NCI-H1092 (cell line): ENCODE measurements at regions not wholly inside any gene's neighbourhood (a gene's known extent, or its start where the extent isn't known, plus 50 kb on each side); places are given as distances from the start of the nearest gene placed in this dataset.
A peak's percentile ranks its signal among the peaks of the same experiment; 100 is the strongest.

Experiments used
- DNase-seq: peaks from one replicate; lab custom pipeline; 2025; lab: John Stamatoyannopoulos, UW

DNA sequence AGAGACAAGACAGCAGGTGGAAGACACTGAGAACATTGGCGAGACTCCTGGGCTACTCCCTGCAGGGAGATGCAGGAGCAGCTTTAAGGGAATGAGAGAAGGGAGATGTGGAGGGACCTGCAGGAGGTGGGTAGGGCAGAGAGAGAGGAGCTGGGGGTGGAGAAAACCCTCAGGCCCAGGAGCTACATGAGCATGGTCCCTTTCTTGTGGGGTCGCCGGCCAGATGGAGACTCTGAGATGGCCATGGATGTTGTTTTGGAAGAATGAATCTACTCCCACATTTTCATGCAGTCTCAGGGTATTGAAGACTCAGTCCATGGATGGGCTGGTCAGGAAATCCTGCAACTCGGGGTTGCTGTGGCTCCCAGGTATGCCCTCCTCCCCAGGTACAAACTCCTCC, 1381.9 kb downstream of the TBC1D22A start:
- no peak for DNase-seq

GRCh38 chr22:48143856-48144255, 1381.4 kb downstream of the TBC1D22A start:
- no peak for DNase-seq

DNA sequence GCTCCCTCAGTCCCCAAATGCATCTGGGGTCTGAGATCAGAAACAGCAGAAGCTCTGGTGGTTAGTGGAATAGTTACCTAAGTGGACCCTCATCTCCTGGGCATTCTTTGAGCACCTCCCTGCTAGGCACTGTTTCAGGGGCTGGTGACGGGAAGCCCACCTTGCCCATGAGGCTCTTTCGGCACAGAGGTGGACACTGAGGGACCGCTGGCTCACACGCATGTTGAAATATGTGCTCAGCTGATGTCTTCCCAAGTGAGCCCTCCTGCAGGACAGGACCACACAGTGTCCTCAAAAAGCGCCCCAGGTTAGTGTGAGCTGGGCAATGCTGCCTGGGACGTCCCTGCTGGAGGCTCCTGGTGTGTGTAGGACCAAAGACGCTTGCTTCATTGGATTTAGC, 1379.9 kb downstream of the TBC1D22A start:
- no peak for DNase-seq

DNA sequence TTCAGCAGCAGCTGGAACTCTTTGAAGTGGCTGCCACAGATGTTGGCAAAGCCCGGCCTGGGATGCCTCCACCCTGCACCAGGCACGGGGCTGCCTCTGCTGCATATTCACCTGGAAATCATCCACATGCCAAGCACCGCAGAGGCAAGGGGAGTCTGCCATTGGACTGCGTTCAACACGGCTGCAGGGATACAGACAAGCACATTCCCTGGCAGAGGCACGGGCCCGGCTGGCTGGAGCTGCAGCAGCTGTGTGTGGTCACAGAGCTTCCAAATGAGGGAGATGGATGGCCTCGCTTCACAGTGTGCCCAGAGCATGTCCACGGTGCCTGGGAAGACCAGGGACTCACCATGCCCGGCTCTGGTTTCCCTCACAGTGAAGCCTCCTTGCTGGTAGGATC, 1378.9 kb downstream of the TBC1D22A start:
- DNase-seq: peak; percentile 13

DNA sequence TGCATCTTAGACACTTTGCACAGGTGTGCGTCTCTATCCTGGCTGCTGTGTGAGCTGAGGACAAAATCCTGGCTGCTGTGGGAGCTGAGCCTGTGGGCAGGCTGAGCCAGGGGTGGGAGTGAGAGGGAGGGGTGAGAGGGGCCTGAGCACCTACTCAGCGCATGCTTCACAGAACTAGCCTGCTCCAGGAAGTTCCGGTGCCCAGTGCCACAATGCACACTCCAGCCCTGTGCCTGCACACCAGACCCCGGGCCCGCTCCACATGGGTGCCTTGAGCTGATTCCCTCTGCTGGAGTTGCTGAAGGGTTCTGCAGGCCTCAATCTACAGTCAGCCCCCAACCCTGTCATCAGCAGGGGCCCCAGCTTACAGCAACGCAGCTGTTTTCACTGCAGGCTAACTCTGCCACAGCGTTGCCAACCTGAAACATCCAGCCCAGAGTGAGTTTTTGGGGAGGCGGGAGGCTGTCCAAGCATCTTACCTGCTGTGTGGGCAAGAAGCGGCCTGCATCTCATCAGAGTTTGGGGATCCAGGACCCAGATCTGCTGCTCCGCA, 1377.9 kb downstream of the TBC1D22A start:
- DNase-seq: no peak

DNA sequence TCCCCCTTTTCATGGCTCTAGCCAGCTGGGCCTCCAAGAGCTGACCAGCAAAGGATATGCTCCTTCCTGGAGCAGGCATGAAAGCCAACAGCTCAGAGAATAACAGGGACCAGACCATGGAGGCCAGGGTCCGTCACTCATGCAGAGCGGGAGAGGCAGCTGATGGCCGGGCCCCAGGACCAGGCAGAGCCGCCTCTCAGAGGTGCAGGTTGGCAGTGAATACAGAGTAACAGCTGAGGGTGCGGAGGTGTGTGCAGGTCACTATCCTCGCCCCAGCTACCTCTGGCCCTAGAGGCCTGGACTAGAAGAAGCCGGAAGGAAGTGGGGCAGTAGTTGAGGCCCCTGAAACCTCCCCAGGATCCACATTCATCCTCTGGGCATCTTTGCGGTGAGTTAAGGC, 1377.3 kb downstream of the TBC1D22A start:
- DNase-seq: no peak

DNA sequence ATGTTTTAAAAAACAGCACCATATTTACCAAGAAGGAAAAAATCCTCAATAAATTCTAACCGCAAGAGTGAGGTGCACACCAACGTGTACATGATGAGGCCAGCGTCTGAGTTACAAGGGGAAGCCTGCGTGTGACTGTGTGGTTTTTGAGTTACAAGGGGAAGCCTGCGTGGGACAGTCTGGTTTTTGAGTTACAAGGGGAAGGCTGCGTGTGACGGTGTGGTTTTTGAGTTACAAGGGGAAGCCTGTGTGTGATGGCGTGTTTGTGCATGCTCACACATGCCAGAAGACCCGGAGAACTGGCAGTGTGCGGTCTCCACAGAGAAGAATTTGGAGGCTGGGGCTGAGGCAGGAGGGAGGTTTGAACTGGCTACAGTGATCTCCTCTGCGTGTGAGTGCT, 1376.4 kb downstream of the TBC1D22A start:
- no peak for DNase-seq

DNA sequence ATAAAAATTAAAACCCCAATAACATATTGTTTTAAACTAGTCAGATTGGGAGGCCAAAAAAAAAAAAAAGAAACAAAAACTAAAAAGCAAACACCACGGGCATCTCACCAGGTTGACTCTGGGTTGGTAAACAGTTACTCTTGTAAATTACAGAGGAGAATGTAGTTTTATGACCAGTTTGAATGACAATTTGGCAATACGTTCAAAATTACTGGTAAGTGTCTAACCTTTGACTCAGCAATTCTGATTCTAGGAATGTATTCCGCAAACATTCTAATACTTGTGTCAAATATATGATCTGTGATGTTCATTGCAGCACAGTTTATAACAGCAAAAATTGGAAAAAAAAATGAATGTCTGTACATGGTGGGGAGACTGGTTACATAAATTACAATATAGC, 1376.0 kb downstream of the TBC1D22A start:
- no peak for DNase-seq

DNA sequence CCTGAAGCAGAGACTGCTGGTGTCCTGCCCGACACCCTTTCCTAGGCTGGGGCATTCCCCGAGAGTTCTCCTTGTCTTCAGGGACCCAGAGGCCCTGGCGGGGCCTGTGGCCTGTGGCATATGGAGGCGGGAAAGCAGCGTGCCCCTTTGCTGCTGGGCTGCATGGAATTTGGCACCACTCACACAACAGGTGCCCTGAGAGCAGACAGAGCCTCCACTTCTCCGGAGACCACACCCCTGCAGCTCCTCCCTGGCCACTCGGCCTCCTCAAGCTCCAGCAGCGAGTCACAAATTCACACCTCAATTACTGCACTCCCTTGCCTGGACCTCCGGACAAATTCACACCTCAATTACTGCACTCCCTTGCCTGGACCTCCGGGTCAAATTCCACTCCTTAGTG, 1375.2 kb downstream of the TBC1D22A start:
- no peak for DNase-seq

- peak; percentile 30 for DNase-seq
Observed at GRCh38 chr22:48135592-48135991, 1373.1 kb downstream of the TBC1D22A start.

DNA sequence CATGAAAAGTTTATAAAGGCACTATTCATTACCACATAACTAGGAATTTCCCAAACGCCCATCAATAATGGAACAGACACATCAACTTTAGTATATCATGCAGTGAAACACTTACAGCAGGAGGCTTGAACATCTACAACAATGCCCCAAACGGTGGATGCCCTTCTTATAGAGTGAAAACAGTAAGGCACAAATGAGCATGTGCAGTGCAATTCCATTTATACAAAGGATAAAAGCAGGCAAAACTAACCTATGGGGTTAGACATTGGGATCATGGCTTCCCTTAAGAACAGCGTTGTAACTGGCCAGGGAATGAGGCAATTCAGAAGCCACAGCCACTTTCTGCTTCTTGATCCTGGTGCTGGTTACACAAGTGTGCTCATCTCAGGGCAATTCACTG, 1363.0 kb downstream of the TBC1D22A start:
- DNase-seq: no peak

DNA sequence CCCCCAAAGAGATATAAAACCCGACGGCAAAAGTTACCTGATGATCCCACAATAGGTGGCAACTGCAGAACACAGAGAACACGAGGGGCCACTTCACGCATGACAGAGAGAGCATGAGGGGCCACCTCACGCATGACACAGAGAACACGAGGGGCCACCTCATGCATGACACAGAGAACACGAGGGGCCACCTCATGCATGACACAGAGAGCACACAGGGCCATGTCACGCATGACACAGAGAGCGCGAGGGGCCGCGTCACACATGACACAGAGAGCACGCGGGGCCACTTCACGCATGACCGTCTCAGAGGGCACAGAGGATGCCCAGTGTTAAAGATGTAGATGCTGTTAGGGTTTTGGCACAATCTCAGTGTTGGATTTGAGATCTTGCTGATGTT, 1359.5 kb downstream of the TBC1D22A start:
- no peak for DNase-seq

GRCh38 chr22:48118654-48119053, 1356.2 kb downstream of the TBC1D22A start:
- no peak for DNase-seq

- DNase-seq: no peak
Observed at GRCh38 chr22:48116871-48117270, 1354.4 kb downstream of the TBC1D22A start.

DNA sequence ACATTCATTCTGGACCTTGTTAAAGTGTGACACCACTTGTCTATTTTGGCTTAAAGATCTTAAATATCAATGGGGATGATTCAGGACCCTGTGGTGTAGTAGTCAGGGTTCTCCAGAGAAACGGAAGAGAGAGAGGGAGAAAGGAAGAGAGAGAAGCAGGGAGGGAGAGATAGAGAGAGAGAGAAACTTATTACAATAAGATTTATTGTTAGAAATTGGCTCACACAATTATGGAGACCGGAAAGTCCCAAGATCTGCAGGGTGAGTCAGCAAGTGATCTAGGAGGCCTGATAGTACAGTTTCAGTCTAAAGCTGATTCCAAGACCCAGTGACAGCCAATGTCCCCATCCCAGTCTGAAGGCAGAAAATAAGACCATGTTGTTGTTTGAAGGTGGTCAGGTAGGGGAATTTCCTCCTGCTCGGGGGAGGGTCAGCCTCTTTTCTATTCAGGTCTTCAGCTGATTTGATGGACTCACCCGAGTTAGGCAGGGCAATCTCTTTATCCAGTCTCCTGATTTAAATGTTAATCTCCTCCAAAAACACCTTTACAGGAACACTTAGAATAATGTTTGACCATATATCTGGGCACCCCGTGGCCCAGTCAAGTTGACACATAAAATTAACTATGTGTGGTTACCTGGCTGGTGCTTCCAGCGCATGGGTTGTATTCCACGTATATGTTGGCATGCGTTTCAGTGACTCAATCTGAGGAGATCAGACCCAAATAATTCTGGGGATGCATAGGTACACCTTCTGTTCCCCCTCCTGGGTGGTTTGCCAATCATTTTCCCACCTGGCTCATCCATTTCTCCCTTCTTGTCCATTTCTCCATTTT, 1350.5 kb downstream of the TBC1D22A start:
- no peak for DNase-seq

DNA sequence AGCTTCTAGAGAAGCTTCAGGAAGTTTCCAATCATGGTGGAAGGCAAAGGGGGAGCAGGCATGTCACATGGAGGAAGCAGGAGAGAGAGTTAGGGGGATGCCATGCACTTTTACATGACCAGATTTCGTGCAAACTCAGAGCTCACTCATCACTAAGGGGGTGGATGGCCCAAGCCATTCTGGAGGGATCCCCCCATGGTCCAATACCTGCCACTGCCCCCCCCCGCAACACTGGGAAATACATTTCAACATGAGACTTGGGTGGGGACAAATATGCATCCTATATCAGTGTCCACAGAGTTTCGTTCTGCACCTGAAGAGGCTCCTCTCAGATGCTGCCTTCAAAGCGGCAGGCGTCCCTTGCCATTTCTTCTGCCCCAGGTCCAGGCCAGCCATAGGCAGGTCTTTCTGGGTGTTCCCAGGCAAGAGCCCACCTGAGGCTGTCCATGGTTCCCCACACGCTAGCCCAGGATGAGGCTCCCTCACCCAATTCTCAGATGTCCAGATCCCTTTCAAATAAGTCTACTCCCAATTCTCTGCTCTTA, 1344.3 kb downstream of the TBC1D22A start:
- no peak for DNase-seq

DNA sequence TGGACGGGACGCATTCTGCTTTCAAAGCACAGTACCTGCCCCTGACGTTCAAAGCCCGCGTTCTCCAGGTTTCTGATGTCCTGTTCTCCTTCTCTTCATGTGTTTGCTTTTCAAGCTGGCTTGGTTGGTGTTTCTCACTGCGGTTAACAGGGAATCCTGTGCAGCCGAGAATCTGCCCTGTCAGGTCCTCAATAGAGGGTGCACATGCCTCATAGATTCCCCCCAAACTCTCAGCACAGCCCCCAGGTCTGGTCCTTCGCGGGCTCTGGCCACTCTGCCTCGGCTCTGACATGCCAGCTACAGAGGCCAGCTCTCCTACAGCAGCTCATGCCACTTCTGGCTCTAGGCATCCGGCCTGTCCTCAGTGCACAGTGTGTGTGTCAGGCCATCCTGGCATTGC, 1343.8 kb downstream of the TBC1D22A start:
- no peak for DNase-seq

- DNase-seq: no peak
Observed at GRCh38 chr22:48105259-48105658, 1342.8 kb downstream of the TBC1D22A start.

DNA sequence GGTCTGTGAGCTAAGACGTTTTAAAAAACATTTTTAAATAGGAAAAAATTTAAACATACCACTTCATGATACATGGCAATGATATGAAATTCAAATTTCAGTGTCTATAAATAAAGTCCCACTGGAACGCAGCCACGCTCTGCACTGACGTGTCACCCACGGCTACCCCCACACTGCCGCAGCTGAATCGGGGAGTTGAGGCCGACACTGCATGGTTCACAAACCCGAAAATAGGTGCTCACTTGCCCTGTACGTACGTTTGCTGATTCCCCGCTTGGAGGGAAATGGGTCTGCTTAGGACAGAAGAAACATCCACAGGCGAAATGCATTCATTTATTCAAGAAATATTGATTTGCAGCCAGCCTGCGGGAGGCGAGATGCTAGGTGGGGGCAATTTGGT, 1342.3 kb downstream of the TBC1D22A start:
- DNase-seq: no peak

DNA sequence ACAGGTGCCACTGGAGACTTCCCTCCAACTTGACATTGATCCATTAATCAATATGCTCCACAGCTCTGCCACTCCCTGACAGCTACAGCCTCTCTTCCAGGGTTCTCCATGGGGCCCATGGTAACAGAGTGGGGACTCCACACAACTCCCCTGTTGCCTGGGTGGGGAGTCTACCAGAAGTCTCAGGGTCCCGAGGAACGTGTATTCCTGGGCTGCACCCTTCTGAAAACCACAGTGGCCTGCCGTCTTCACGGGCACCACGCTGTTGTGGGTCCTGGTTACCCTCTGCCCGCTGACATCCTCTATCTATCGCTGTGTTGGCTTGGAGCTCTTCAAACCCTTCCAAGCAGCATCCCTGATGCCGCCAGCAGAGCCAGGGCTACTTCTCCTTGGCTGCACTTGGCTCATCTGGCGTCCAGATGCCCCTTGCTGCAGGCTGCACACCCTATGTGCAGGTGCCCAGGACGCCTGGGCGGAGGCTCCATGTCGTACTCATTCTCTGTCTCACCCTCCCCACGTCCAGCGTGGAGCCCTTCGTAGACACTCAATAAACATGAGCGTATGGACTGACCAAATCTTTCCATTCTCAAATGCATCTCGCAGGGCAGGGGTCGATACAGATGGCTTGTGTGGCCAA, 1341.8 kb downstream of the TBC1D22A start:
- no peak for DNase-seq

DNA sequence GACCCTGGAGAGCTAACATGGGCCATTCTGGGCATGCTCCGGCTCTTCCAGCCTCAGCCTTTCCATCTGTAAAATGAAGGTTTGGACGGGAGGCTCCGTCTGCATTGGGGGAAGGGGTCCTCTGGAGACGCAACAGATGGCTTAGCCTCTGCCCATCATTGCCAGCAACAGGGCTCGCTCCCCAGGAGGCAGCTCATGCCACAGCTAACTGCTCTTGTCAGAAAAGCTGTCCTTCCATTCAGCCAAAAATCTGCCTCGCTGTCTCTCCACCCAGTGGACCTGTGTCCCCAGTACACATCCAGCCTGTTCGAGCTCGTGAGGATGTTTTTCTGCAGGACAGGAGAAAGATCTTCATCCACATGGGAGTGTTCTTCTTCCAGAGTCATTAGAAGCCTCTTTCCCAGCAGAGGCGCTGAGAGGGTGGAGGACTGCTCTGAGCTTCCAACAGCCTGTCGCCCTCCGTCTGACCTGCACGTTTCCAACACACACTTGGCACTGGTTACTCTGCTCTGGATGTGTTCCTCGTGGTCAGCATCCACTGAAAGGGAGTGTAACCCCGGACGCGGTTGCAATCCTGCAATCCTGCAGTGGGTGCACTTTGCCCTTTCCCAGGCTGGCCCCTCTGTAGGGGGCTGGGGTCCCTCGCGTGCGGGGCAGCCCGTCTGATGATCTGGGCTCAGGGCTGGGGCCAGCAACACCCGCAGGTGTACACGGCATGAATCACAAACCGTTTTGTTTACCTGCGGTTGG, 1340.9 kb downstream of the TBC1D22A start:
- DNase-seq: no peak

DNA sequence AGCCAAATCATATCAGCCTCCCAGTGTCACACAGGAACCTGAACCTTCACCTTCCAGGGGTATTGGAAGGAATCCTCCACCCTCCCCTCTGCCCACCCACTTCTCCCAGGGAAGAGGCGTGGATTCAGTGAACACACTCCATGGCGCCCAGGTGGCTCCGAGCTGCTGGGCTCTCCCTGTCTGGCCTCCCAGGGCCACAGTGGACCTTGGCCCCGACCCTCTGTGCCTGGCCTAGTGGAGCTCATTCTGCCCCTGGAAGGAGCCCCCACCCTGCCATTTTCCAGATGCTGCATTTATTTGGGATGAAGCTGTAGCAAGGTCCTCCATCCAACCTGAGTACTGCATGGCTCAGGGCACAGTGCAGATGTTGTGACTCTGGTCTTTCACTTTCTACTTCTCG, 1340.1 kb downstream of the TBC1D22A start:
- DNase-seq: no peak
